ENCODE measurements at regions not wholly inside any gene's neighbourhood (a gene's known extent, or its start where the extent isn't known, plus 50 kb on each side); places are given as distances from the start of the nearest gene placed in this dataset.

GRCh38 chrX:84666086-84666485 is 163.8 kb upstream of the HDX start:
- ChIA-PET CTCF (no interaction called here), POLR2A (no interaction called here)
- Histone ChIP-seq H3K4me2 (ENCODE audit: insufficient read depth, low read length) (no peak overlapping the region), H3K9me3 (replicated peaks; ENCODE audit: control insufficient read depth, insufficient read depth, low read length) (no peaks in the 10 kb centered on the region), H3K9me1 (replicated peaks; ENCODE audit: control insufficient read depth, extremely low read depth, insufficient read depth, low read length) (no peaks in the 10 kb centered on the region), H4K20me1 (replicated peaks; ENCODE audit: control insufficient read depth, extremely low read depth, insufficient read depth, low read length) (no peaks in the 10 kb centered on the region), H3K4me1 (ENCODE audit: control insufficient read depth, extremely low read depth, insufficient read depth, low read length) (no peaks in the 10 kb centered on the region), H3K79me2 (ENCODE audit: control insufficient read depth, insufficient read depth, low read length) (no peaks in the 10 kb centered on the region), H3K27me3 (ENCODE audit: control insufficient read depth in 2 of 2, insufficient read depth in 2 of 2, low read length in 2 of 2) (no peaks in the 10 kb centered on the region), H3K27ac (ENCODE audit: insufficient read depth, low read depth, low read length) (no peak overlapping the region), H3K4me3 (replicated peaks in 1 of 3; ENCODE audit: insufficient read depth in 1 of 3, low read depth in 1 of 3, low read length in 3 of 3) (no peak overlapping the region), H2AFZ (ENCODE audit: low read depth, low read length) (no peak overlapping the region), H3K36me3 (ENCODE audit: control insufficient read depth in 2 of 2, extremely low read depth in 1 of 2, insufficient read depth in 2 of 2, low read length in 2 of 2) (no peaks in the 10 kb centered on the region), H3K9ac (replicated peaks; ENCODE audit: extremely low read depth, insufficient read depth, low read length) (no peak overlapping the region)
- DNase-seq (ENCODE audit: low read depth, low spot score): no peak
- FAIRE-seq: no peak
- intact Hi-C loops (cut with micrococcal nuclease): no loop called here
- BruUV-seq (replicated peaks): no TSS peak
- dilution Hi-C loops (cut with MboI; ENCODE audit: extremely low pct_ligation_motif_present, low sequenced_read_pairs): no loop called here
- TF ChIP-seq GATA2 (IDR thresholded peaks at IDR 0.05; ENCODE audit: insufficient read depth, insufficient read length, low read depth, low read length) (no peak), EZH2 (IDR thresholded peaks at IDR 0.05; ENCODE audit: borderline replicate concordance, low read depth, low read length, severe bottlenecking) (no peak), CTCF (IDR thresholded peaks at IDR 0.05; ENCODE audit: extremely low read depth in 1 of 2, insufficient read depth in 1 of 2, low read depth in 1 of 2, low read length in 2 of 2) (no peak), POLR2A (IDR thresholded peaks at IDR 0.05; ENCODE audit: low read depth, low read length) (no peak), POLR2AphosphoS5 (IDR thresholded peaks at IDR 0.05; ENCODE audit: insufficient read depth, low read depth, low read length) (no peak), MAX (IDR thresholded peaks at IDR 0.05; ENCODE audit: insufficient read depth, insufficient read length) (no peak), FOS (IDR thresholded peaks at IDR 0.05; ENCODE audit: borderline replicate concordance, insufficient read depth, low read length) (no peak), JUN (IDR thresholded peaks at IDR 0.05; ENCODE audit: borderline replicate concordance, insufficient read depth, insufficient read length, low read depth) (no peak), MYC (IDR thresholded peaks at IDR 0.05; ENCODE audit: low read depth, low read length) (no peak)

All from endothelial cell of umbilical vein (primary cell).